ENCODE measurements at regions not wholly inside any gene's neighbourhood (a gene's known extent, or its start where the extent isn't known, plus 50 kb on each side); places are given as distances from the start of the nearest gene placed in this dataset.

DNA sequence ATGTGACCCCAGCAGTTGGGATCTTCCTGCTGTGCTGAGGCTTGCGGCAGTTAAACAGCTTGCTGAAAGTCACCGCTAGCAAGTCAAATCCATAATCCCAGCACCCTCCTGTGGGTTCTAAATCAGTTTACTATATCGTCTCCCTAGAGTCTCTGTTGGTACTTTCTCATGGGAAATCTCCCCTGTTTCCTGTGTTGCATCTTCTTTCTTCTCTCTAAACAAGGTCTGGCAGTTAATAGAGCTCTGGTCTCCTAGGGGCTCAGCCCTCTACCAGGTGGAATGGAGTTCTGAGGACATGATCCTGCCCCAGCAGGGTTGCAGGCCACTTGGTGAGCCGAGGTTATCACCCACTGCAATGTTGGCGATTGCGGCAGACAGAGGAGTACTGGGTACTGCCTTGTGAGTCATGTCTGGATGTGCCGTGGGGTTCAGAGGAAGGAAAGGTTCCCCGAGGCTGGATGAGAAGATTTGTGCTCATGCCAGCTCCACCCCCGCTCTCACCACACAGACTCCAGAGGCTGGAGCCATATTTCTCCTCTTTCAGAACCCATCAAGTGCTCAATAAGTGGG, 59.4 kb upstream of the SIX2 start:
- no peak for DNase-seq (ENCODE audit: low read depth)

DNA sequence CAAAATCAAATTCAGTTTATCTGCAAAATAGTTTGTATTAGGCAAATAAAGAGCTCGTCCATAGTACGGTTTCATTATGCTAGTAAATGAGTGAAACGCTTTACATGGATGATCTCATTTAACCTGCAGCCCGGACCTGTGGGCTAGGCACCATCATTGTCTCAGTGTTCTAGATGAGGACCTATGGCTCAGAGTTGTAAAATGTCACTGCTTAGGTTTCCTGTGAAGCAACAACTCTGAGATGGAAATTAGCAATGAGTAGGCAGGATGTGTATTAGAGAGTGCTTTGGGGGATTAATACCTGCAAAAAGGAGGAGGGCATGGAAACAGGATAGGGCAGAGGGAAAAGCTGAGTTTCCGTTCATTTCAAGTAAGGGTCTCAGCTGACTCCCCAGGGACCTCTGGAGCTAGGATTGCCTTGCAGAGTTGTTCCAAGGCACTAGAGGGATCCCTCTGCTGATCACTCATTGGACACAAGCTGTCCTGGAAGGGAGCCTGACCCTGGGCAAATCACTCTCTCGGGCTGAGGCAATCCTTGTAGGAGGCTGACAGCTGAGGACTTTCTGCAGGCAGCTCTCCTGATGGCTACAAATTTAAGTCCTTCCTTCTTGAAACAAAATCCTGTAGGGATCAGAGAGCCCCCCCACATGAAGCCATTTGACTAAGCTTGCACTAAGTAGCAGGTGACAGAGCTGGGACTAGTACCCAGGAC, 58.8 kb upstream of the SIX2 start:
- DNase-seq (ENCODE audit: low read depth), result peak; percentile 50

Measured in stromal cell of bone marrow (primary cell).